SU-DHL-6 (cell line): ENCODE measurements at regions not wholly inside any gene's neighbourhood (a gene's known extent, or its start where the extent isn't known, plus 50 kb on each side); places are given as distances from the start of the nearest gene placed in this dataset.

ENCODE experiments used
- H2AFZ ChIP-seq: fragments of 200-600 bp; sonication (generic); 2 replicates; pipeline ENCODE4 v1.6.1; 2014; ENCODE audit warnings: low read depth, mild to moderate bottlenecking, moderate library complexity, mixed read lengths, antibody characterized with exemption, low read length; ENCODE audit not compliant: severe bottlenecking
- H3F3A ChIP-seq: fragments of 200-600 bp; shearing (Covaris generic); 2 replicates; pipeline ENCODE4 v1.6.0; 2016; ENCODE audit warnings: antibody characterized with exemption, mild to moderate bottlenecking; ENCODE audit not compliant: insufficient read depth
- H3K27ac ChIP-seq: fragments of 200-600 bp; sonication (generic); 2 replicates; pipeline ENCODE4 v1.5.1; 2016; ENCODE audit warnings: low read depth, mild to moderate bottlenecking, low read length, moderate library complexity, mixed read lengths
- H3K27me3 ChIP-seq: fragments of 200-600 bp; sonication (generic), shearing (Covaris generic); 2 replicates; pipeline ENCODE4 v1.6.0; 2014; ENCODE audit warnings: mild to moderate bottlenecking, low read length
- H3K36me3 ChIP-seq: fragments of 200-600 bp; sonication (generic); 2 replicates; pipeline ENCODE4 v1.6.1; 2014; ENCODE audit warnings: mild to moderate bottlenecking, low read length, mixed read lengths
- H3K4me2 ChIP-seq: fragments of 300-600, 200-600 bp; shearing (Covaris generic), sonication (generic); 2 replicates; pipeline ENCODE4 v1.6.0; 2014; ENCODE audit warnings: low read length, low read depth, mild to moderate bottlenecking; ENCODE audit not compliant: poor library complexity, severe bottlenecking
- H3K4me3 ChIP-seq: fragments of 200-600 bp; sonication (generic); 2 replicates; pipeline ENCODE4 v1.5.1; 2014; ENCODE audit warnings: antibody characterized with exemption, low read length, mild to moderate bottlenecking, mixed read lengths; ENCODE audit not compliant: insufficient read depth, poor library complexity, severe bottlenecking
- H3K79me2 ChIP-seq: fragments of 200-600 bp; sonication (generic); 2 replicates; pipeline ENCODE4 v1.6.1; 2014; ENCODE audit warnings: mild to moderate bottlenecking, low read length, moderate library complexity; ENCODE audit not compliant: insufficient read depth
- H3K9ac ChIP-seq: fragments of 200-600 bp; sonication (generic); 2 replicates; pipeline ENCODE4 v1.7.0; 2014; ENCODE audit warnings: mild to moderate bottlenecking, low read length
- H3K9me2 ChIP-seq: fragments of 200-600 bp; sonication (generic); replicated peaks from 2 replicates; pipeline ENCODE4 v1.6.1; 2014; ENCODE audit warnings: low read length; ENCODE audit not compliant: insufficient read depth
- H3K9me3 ChIP-seq: fragments of 200-600 bp; sonication (generic); 2 replicates; pipeline ENCODE4 v1.6.1; 2014; ENCODE audit warnings: low read length, mixed read lengths; ENCODE audit not compliant: insufficient read depth
- H4K20me1 ChIP-seq: fragments of 200-600 bp; sonication (generic); 2 replicates; pipeline ENCODE4 v1.6.1; 2014; ENCODE audit warnings: low read depth, mild to moderate bottlenecking, antibody characterized with exemption, low read length, moderate library complexity, mixed read lengths
- EZH2phosphoT487 ChIP-seq: fragments of 200-600 bp; sonication (generic), shearing (Covaris generic); conservative IDR thresholded peaks from 2 replicates; pipeline ENCODE4 v1.6.1; 2018; ENCODE audit warnings: mild to moderate bottlenecking, antibody characterized with exemption, low read length, moderate library complexity, mixed read lengths
- TF ChIP-seq, protein P1 (sequence below): fragments of 200-600 bp; sonication (generic); IDR thresholded peaks from one replicate; pipeline ENCODE4 v1.5.1; 2017; ENCODE audit warnings: antibody characterized with exemption, mild to moderate bottlenecking, low read length, moderate library complexity; ENCODE audit not compliant: insufficient read depth, poor library complexity, severe bottlenecking

DNA sequence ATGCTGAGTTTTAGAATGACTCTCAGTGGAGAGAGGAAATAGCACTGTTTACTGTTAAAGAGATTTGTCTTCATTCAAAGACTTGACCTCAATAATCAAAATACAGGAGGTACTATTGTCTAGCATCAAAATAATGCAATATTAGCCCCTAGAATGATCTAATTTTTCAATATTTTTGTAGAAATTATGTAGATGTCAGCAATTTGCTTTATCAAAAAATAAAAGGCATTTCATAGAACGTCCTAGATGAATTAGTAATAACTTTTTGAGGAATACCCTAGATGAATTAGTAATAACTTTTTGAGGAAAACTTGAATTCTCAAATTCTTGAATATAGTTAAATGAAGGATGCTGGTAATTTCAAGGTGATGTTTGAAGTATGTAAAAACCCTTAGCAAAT, 1252.1 kb upstream of the CADM2 start:
- Histone ChIP-seq H3K4me3 (no peak overlapping the region), H3K79me2 (no peaks in the 10 kb centered on the region), H3K9me3 (no peaks in the 10 kb centered on the region), H3K9me2 (no peaks in the 10 kb centered on the region), H4K20me1 (no peaks in the 10 kb centered on the region), H3K4me2 (no peak overlapping the region), H3K27ac (no peak overlapping the region), H3K27me3 (no peaks in the 10 kb centered on the region), H3F3A (no peaks in the 10 kb centered on the region), H3K36me3 (no peaks in the 10 kb centered on the region), H3K9ac (no peak overlapping the region), H2AFZ (peak overlapping the region; percentile 56)
- TF ChIP-seq EZH2phosphoT487, result no peak
- TF ChIP-seq, protein P1, sequence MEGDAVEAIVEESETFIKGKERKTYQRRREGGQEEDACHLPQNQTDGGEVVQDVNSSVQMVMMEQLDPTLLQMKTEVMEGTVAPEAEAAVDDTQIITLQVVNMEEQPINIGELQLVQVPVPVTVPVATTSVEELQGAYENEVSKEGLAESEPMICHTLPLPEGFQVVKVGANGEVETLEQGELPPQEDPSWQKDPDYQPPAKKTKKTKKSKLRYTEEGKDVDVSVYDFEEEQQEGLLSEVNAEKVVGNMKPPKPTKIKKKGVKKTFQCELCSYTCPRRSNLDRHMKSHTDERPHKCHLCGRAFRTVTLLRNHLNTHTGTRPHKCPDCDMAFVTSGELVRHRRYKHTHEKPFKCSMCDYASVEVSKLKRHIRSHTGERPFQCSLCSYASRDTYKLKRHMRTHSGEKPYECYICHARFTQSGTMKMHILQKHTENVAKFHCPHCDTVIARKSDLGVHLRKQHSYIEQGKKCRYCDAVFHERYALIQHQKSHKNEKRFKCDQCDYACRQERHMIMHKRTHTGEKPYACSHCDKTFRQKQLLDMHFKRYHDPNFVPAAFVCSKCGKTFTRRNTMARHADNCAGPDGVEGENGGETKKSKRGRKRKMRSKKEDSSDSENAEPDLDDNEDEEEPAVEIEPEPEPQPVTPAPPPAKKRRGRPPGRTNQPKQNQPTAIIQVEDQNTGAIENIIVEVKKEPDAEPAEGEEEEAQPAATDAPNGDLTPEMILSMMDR, result no peak

DNA sequence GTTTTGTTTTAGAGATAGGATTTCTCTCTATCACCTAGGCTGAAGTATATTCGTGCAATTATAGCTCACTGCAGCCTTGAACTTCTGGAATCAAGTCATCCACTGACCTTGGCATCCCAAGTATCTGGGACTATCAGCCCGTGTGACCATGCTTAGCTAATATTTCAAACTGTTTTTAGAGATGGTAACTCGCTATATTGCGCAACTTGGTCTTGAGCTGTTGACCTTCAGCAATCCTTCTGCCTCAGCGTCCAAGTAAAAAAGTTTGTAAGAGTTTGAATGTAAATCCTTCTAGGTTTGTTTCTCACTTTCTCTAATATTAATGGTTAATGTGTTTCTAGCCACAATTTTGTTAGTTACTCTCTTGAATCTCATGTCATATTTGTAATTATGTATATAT, 1243.5 kb upstream of the CADM2 start:
- H3K9ac ChIP-seq, result no peak overlapping the region
- no peaks in the 10 kb centered on the region for H4K20me1 ChIP-seq
- no peak overlapping the region for H3K4me2 ChIP-seq
- TF ChIP-seq, protein P1, result no peak
- no peak for TF ChIP-seq EZH2phosphoT487
- no peaks in the 10 kb centered on the region for H3K27me3 ChIP-seq
- no peaks in the 10 kb centered on the region for H3K36me3 ChIP-seq
- H3K9me3 ChIP-seq, result no peaks in the 10 kb centered on the region
- no peaks in the 10 kb centered on the region for H3K9me2 ChIP-seq
- no peaks in the 10 kb centered on the region for H3K79me2 ChIP-seq
- H2AFZ ChIP-seq, result no peak overlapping the region
- H3F3A ChIP-seq, result no peaks in the 10 kb centered on the region
- no peak overlapping the region for H3K27ac ChIP-seq
- no peak overlapping the region for H3K4me3 ChIP-seq

DNA sequence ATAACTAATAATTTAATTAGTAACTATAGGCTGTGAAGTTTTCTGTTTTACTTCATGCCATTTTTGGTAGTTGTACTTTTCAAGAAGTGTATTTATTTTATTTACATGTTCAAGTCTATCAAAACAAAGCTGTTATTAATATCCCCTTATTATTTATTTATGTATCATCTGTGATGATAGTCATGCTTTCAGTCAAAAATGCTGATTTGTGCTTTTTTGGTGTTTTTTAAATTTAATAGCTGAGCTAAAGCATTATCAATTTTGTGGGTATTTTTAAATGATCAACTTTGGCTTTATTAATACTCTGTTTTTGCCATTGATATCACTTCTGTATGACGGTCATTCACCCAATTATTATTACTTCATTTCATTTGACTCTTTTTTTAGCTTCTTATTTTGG, 1229.2 kb upstream of the CADM2 start:
- Histone ChIP-seq H3K27ac (no peak overlapping the region), H3K9me2 (no peaks in the 10 kb centered on the region), H3F3A (no peaks in the 10 kb centered on the region), H4K20me1 (no peaks in the 10 kb centered on the region), H3K27me3 (no peaks in the 10 kb centered on the region), H3K9ac (no peak overlapping the region), H3K36me3 (no peaks in the 10 kb centered on the region; the same call in 1 of the 2 replicates), H3K4me2 (no peak overlapping the region), H2AFZ (no peak overlapping the region), H3K79me2 (no peaks in the 10 kb centered on the region), H3K9me3 (peaks cover 10% of the 10 kb centered on the region; the same call in 1 of the 2 replicates), H3K4me3 (no peak overlapping the region)
- TF ChIP-seq EZH2phosphoT487, result no peak
- TF ChIP-seq, protein P1, result no peak
